ENCODE measurements at regions not wholly inside any gene's neighbourhood (a gene's known extent, or its start where the extent isn't known, plus 50 kb on each side); places are given as distances from the start of the nearest gene placed in this dataset.

DNA sequence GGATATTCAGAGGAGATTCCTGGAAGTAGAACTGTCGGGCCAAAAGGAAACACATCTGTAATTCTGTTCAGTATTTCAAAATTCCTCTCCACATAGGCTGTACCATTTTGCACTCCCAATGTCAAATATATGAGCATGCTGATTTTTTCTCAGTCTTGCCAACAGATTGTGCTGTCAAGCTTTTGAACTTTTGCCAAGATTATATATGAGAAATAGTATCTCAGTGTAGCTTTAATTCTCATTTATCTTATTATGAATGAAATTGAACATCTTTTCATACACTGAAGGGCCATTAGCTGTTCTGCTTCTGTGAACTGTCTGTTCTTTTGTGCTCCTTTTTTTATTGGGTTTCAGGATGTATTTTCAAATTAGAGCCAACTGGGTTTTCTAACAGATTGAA is 907.1 kb downstream of the MAT2B start:
- no peak for DNase-seq
- no peak for ATAC-seq

- ATAC-seq (no peak), DNase-seq (no peak)
Measured at GRCh38 chr5:164420161-164420560, 914.7 kb downstream of the MAT2B start.

- DNase-seq, result no peak
- ATAC-seq, result no peak
Measured at GRCh38 chr5:164422400-164422799, 917.0 kb downstream of the MAT2B start.

GRCh38 chr5:164431634-164432304 is 926.4 kb downstream of the MAT2B start:
- ATAC-seq, result no peak

DNA sequence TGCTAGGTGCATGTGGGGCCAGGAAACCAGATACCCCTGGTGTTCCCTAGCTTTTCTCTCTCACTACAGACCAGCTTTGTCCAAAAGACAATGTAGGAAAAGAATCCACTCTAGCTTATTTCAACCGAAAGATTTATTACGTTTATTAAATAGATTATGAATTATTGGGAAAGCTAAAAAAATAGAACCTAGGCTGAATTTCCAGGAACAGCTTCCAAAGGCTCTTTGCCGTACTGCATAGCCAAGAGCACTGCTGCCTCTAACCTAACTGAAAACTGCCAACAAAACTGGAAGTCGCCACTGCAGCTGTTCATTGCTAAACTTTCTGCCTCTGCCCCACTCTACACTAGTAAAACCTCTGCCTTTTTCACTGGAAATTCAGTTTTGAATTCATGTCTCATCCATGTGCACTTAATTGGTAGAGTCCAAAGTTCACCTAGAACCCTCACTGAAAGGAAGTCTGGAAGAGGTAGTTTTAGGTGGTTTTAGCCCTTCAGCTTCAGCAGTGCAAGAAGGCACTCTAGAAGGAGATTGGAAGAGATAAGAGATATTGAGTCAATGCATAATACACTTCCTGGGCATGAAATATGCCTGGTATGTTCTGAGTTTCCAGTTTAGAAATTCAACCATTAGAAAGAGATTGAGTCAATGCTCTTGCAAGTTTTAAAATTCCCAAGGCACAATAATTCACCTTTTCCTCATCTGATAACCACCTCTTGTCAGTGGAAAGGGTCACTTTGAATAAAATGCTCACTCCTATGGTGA is 927.9 kb downstream of the MAT2B start:
- DNase-seq (no peak), ATAC-seq (no peak)

More at GRCh38 chr5:164431634-164432304, 926.4 kb downstream of the MAT2B start:
- no peak for DNase-seq

DNA sequence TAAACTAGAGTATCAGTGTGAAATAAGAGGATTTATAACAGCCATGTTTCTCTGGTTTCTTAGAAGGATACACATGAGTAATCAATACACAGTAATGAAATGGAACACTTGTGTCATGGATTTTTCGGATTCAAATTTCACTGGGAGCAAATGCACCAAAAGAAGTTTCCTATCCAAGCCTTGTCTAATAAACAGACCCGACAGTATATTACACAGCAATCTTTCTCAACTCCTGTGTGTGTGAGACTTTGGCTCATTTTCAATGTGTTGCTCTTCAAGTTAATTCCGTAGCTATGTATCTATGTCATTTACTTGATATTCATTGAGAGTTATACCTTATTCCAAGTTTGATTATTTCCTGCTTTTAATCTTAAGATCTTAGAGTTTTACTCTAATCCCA is 930.2 kb downstream of the MAT2B start:
- ATAC-seq (no peak), DNase-seq (no peak)

GRCh38 chr5:164439799-164440198 is 934.4 kb downstream of the MAT2B start:
- no peak for DNase-seq
- ATAC-seq, result no peak

- DNase-seq (no peak), ATAC-seq (no peak)
Measured at GRCh38 chr5:164449460-164449859, 944.0 kb downstream of the MAT2B start.

- no peak for ATAC-seq
- DNase-seq, result no peak
Measured at GRCh38 chr5:164466033-164466432, 960.6 kb downstream of the MAT2B start.

GRCh38 chr5:164470312-164470711 is 964.9 kb downstream of the MAT2B start:
- DNase-seq (no peak), ATAC-seq (no peak)

DNA sequence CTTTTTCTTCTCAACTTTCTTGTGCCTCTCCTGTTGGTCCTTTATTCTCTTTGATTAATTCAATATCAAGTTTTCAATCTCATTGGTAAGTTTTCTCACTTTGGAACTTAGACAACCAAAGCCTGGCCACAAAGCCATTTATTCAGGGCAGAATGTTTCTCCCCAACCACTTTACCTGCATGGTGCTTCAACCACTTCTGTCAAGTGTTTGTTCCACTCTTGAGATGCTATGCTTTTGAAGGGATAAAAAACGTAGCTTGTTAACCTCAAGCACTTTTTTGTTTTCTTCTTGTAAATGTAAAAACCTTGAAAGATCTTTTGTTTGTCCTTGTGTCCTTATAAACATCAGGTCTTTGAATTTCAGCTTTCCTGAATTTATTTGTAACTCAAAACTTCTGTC is 966.7 kb downstream of the MAT2B start:
- DNase-seq, result no peak
- ATAC-seq, result no peak

- no peak for ATAC-seq
- DNase-seq, result no peak
Measured at GRCh38 chr5:164475339-164475977, 970.0 kb downstream of the MAT2B start.

DNA sequence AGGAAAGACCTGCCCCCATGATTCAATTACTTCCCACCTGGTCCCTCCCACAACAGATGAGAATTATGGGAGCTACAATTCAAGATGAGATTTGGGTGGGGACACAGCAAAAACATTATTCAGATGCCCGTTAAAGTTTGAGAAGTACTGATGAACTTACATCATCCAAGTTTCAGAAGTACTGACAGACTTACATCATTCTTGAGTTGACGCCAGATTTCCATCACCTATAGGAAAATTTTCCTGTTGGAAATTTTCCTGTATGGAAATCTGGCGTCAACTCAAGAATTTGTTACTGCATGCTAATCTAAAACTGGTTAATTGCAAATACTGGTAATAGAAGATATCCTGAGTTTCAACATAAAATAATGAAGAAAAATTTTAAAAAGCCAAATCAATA is 975.9 kb downstream of the MAT2B start:
- ATAC-seq (no peak), DNase-seq (no peak)

DNA sequence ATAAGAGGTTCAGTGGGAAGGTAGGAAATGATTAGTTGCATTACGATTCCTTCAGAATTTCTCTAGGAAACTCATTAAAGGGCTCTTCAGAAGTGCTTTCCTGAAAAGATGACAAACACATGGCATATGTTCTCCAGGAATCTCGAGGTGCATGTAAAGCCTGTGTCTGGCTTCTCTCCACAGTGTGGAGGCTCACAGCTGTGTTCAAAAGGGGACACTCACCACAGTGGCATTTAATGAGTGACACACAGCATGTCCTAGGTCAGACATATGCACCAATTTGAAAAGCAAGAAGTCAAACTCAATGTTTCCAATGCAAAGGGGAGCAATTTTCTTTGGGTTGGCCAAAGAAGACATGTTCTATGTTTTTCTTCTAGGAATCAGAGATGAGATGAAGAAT is 976.9 kb downstream of the MAT2B start:
- no peak for DNase-seq
- no peak for ATAC-seq

- ATAC-seq (no peak), DNase-seq (no peak)
Measured at GRCh38 chr5:164484948-164485347, 979.5 kb downstream of the MAT2B start.

DNA sequence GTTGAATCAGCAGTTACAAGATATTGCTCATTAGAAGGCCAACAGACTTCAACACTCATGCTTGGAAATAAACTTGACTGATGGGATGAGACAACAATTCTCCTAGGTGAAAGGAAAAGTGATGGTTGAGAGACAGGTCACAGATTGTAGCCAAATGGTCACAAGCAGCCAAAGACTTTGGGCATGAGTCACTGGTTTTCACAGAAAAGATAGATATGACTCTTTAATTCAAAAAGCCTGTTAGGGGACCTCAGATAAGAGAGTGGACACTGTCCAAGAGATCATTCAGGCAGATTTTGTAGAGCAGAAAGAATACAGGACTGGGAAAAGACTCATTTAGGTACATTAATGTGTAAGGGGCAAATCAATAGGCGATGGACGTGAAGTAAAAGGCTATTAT is 982.5 kb downstream of the MAT2B start:
- DNase-seq (no peak), ATAC-seq (no peak)

GRCh38 chr5:164497311-164498064 is 992.1 kb downstream of the MAT2B start:
- ATAC-seq, result no peak
- DNase-seq, result no peak

- DNase-seq, result no peak
- no peak for ATAC-seq
Measured at GRCh38 chr5:164498438-164498837, 993.0 kb downstream of the MAT2B start.

- ATAC-seq (no peak), DNase-seq (no peak)
Measured at GRCh38 chr5:164500856-164501255, 995.4 kb downstream of the MAT2B start.

DNA sequence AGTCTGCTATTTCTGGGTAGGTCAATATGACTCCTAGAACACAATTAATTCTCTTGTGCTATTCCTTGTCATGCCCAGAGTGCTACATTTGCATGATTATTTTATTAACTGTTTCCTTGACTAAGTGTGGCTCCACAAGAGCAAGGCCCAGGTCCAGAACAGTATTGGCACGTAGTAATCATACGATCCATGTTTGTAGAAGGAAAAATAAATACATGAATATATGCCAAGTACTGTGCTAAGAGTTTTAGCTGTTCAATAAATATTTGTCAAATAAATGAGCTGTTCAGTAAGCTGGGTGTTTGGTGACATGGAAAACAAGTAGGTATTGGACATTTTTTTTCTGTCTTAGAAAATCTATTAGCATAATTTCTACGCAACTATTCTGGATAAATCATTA is 995.9 kb downstream of the MAT2B start:
- DNase-seq (no peak), ATAC-seq (no peak)

DNA sequence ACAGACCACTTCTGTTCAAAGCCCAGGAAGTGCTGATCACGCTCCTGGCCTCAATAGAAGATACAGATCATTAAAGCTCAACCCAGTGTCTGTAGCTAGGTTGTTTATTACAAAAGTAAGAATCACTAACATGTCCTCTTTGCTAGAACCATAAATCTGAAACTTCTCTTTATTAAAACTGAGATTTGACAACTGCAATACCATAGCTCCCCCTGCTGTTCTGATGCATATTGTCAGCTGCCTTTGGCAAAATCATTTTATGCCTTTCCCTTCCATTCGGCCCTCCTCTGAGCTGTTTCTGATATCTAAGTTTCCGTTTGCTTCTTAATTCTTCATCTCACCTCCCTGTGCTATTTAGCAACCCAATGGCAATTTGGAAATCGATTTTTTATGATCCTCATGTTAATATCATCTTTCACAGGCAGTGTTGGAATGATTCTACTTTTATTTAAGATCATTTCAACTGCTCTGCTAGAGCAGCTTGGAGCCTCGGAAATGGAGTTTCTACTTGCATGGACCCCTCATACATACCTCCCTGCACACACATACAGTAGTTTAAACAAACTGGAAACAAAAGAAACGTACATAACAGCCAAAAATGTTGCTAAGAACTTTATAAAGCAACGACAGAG is 998.8 kb downstream of the MAT2B start:
- peak; percentile 8 for DNase-seq
- no peak for ATAC-seq

- ATAC-seq, result no peak
- no peak for DNase-seq
Measured at GRCh38 chr5:164505791-164506190, 1000.4 kb downstream of the MAT2B start.
